ENCODE measurements at regions not wholly inside any gene's neighbourhood (a gene's known extent, or its start where the extent isn't known, plus 50 kb on each side); places are given as distances from the start of the nearest gene placed in this dataset.

DNA sequence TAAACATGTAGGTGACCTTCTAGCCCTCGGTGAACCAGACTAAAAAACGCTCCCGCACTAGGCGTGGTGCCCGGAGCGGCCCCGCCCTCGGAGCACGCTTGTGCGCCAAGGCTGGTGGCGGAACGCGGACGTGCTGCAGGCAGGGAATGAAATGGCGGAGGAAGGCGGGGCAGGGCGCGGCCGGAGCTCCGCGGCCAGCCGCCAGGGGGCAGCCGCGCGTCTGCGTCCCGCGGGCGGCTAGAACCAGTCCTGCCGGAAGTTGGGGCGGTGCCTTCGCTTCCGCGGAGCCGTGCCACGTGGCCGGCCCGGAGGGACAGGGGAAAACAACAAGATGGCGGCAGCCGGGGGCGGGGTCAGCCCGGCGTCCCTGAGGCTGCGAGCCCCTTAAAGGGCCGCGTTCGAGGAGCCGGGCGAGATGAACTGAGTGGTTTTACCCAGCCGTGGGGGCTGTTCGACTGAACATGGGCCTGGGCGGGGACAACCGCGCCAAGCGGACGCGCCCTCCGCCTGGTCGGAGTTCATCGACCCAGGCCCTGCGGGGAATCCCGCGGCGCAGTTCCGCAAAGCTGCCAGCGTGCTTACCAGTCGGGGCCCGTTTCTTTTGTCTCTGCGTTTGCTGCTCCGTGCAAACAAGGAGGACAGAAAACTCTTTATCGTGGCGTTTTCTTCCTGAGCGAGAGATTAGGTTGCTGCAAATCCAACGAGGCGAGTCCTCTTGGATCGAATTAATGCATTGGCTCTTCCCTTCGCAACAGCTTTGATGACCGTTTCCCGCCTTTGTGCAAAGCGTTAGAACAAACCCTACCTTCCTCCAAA lies 90.9 kb upstream of the CHD2 start (continued):
- peak in 1 of 2 experiments; percentile 66; a peak in 2 of 4 replicates for TF ChIP-seq ATF4 (CRISPR knock-in tag; IDR thresholded peaks at IDR 0.05)
- TF ChIP-seq, protein P1, sequence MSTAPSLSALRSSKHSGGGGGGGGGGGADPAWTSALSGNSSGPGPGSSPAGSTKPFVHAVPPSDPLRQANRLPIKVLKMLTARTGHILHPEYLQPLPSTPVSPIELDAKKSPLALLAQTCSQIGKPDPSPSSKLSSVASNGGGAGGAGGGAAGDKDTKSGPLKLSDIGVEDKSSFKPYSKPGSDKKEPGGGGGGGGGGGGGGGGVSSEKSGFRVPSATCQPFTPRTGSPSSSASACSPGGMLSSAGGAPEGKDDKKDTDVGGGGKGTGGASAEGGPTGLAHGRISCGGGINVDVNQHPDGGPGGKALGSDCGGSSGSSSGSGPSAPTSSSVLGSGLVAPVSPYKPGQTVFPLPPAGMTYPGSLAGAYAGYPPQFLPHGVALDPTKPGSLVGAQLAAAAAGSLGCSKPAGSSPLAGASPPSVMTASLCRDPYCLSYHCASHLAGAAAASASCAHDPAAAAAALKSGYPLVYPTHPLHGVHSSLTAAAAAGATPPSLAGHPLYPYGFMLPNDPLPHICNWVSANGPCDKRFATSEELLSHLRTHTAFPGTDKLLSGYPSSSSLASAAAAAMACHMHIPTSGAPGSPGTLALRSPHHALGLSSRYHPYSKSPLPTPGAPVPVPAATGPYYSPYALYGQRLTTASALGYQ (CRISPR knock-in tag; IDR thresholded peaks at IDR 0.05), result peak; percentile 57; the same call in 1 of the 2 replicates
- no peak; the same call in 1 of the 2 replicates for TF ChIP-seq ZNF33B (CRISPR knock-in tag; IDR thresholded peaks at IDR 0.05)
- TF ChIP-seq ZNF207 (IDR thresholded peaks at IDR 0.05; ENCODE audit: borderline replicate concordance), result no peak
- peak; percentile 98 for TF ChIP-seq ZNF749 (CRISPR knock-in tag; IDR thresholded peaks at IDR 0.05; ENCODE audit: borderline replicate concordance)
- peak; percentile 89 for TF ChIP-seq ZFX (CRISPR knock-in tag; IDR thresholded peaks at IDR 0.05; ENCODE audit: low read depth)
- TF ChIP-seq, protein P2, sequence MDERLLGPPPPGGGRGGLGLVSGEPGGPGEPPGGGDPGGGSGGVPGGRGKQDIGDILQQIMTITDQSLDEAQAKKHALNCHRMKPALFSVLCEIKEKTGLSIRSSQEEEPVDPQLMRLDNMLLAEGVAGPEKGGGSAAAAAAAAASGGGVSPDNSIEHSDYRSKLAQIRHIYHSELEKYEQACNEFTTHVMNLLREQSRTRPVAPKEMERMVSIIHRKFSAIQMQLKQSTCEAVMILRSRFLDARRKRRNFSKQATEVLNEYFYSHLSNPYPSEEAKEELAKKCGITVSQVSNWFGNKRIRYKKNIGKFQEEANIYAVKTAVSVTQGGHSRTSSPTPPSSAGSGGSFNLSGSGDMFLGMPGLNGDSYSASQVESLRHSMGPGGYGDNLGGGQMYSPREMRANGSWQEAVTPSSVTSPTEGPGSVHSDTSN (CRISPR knock-in tag; IDR thresholded peaks at IDR 0.05), result no peak; the same call in 1 of the 2 replicates
- TF ChIP-seq ZNF564 (CRISPR knock-in tag; IDR thresholded peaks at IDR 0.05), result peak; percentile 91
- no peak for TF ChIP-seq ZNF615 (CRISPR knock-in tag; IDR thresholded peaks at IDR 0.05; ENCODE audit: borderline replicate concordance)
- no peak for TF ChIP-seq ZNF318 (CRISPR knock-in tag; IDR thresholded peaks at IDR 0.05)
- TF ChIP-seq GTF3A (CRISPR knock-in tag; conservative IDR thresholded peaks at IDR 0.05), result peak; percentile 89
- TF ChIP-seq HDAC1 (CRISPR knock-in tag; IDR thresholded peaks at IDR 0.05), result peak; percentile 93
- TF ChIP-seq, protein P3, sequence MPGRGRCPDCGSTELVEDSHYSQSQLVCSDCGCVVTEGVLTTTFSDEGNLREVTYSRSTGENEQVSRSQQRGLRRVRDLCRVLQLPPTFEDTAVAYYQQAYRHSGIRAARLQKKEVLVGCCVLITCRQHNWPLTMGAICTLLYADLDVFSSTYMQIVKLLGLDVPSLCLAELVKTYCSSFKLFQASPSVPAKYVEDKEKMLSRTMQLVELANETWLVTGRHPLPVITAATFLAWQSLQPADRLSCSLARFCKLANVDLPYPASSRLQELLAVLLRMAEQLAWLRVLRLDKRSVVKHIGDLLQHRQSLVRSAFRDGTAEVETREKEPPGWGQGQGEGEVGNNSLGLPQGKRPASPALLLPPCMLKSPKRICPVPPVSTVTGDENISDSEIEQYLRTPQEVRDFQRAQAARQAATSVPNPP (CRISPR knock-in tag; IDR thresholded peaks at IDR 0.05), result peak; percentile 96
